ENCODE measurements at regions not wholly inside any gene's neighbourhood (a gene's known extent, or its start where the extent isn't known, plus 50 kb on each side); places are given as distances from the start of the nearest gene placed in this dataset.

DNA sequence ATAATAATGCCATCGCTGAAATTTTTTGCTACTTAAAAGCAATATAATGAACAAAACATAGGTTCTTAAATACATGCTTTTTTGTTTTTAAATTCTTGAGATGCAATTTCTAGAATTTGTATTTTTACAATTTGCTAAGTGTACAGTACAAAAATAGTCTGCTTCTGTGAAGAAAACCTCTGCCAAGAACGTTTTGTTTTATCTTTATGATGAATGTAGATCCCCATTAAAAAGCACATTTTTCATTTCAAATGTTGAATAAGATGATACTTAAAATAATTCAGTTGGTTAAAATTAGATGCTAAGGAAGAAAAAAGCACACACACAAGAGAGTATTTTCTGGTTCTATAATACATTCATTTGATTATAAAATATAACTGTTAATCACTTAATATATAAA is 1358.5 kb upstream of the CITED2 start:
- no peak overlapping the region for H3K4me3 Mint-ChIP-seq

DNA sequence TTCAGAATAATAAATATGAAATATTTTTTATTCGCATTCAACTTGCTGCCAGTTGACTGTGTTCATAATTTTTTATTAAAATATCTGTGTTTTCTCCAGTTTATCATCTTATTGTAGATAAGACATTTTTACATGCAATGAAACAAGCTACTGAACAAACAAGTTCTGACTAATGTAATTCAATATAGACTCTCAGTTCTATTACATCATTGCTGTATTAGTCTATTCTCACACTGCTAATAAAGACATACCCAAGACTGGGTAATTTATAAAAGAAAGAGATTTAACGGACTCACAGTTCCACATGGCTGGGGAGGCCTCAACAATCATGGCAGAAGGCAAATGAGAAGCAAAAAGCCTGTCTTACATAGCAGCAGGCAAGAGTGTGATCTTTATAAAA is 1357.7 kb upstream of the CITED2 start:
- DNase-seq, result no peak

More for the DNA sequence above, 1358.5 kb upstream of the CITED2 start:
- H3K36me3 Mint-ChIP-seq (ENCODE audit: low read depth), result peaks cover 12% of the 10 kb centered on the region
- no peaks in the 10 kb centered on the region for H3K27me3 Mint-ChIP-seq (ENCODE audit: insufficient read depth)
- H3K9me3 Mint-ChIP-seq, result no peaks in the 10 kb centered on the region
- TF ChIP-seq, protein P1, sequence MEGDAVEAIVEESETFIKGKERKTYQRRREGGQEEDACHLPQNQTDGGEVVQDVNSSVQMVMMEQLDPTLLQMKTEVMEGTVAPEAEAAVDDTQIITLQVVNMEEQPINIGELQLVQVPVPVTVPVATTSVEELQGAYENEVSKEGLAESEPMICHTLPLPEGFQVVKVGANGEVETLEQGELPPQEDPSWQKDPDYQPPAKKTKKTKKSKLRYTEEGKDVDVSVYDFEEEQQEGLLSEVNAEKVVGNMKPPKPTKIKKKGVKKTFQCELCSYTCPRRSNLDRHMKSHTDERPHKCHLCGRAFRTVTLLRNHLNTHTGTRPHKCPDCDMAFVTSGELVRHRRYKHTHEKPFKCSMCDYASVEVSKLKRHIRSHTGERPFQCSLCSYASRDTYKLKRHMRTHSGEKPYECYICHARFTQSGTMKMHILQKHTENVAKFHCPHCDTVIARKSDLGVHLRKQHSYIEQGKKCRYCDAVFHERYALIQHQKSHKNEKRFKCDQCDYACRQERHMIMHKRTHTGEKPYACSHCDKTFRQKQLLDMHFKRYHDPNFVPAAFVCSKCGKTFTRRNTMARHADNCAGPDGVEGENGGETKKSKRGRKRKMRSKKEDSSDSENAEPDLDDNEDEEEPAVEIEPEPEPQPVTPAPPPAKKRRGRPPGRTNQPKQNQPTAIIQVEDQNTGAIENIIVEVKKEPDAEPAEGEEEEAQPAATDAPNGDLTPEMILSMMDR (IDR thresholded peaks at IDR 0.05), result no peak
- no peak overlapping the region for H3K27ac Mint-ChIP-seq
- DNase-seq, result no peak
- H3K4me1 Mint-ChIP-seq (ENCODE audit: low read depth), result peaks cover 29% of the 10 kb centered on the region

DNA sequence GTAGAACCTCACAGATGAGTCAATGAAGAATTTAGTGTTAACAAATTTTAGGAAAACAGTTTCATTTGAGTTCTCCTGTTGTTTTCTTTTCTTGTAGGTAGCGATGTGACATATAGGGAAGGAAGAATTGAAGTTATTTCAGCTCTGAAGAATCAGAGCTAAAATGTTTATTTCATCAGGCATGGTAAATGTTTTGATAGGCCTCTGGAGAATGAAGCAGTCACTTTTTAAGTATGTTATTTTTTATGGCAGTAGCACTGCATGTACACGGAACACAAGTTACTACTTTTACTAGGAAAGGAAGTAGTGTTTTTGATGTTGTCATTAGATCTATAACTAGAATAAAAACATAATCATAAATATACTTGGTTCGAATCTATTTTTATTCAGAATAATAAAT is 1357.3 kb upstream of the CITED2 start:
- Mint-ChIP-seq H3K9me3 (no peaks in the 10 kb centered on the region), H3K4me1 (ENCODE audit: low read depth) (peaks cover 29% of the 10 kb centered on the region), H3K27me3 (ENCODE audit: insufficient read depth) (no peaks in the 10 kb centered on the region), H3K27ac (peak overlapping the region; percentile 8; the same call in 1 of the 2 replicates), H3K36me3 (ENCODE audit: low read depth) (peaks cover 10% of the 10 kb centered on the region; the same call in 1 of the 2 replicates), H3K4me3 (no peak overlapping the region)
- TF ChIP-seq, protein P1 (IDR thresholded peaks at IDR 0.05), result no peak
- no peak for DNase-seq

More for the DNA sequence above, 1357.7 kb upstream of the CITED2 start:
- Mint-ChIP-seq H3K27me3 (ENCODE audit: insufficient read depth) (no peaks in the 10 kb centered on the region), H3K36me3 (ENCODE audit: low read depth) (peaks cover 9% of the 10 kb centered on the region; the same call in 1 of the 2 replicates), H3K27ac (no peak overlapping the region), H3K4me3 (no peak overlapping the region), H3K9me3 (no peaks in the 10 kb centered on the region), H3K4me1 (ENCODE audit: low read depth) (peaks cover 29% of the 10 kb centered on the region)
- TF ChIP-seq, protein P1 (IDR thresholded peaks at IDR 0.05), result no peak

DNA sequence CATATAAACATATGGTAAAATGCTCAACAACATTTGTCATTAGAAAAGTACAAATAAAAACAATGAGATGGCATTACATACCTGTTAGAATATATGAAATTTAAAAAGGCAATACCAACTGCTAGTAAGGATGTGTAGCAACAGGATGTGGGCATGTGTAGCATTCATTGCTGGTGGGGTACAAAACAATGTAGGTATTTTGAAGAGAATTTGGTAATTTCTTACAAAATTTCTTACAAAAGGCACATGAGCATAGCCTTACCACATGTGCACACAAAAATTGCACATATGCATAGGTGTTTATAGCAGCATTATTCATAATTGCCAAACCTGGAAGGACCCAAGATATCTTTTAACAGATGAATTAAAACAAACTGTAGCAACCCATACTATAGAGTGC is 1355.1 kb upstream of the CITED2 start:
- Mint-ChIP-seq H3K4me3 (no peak overlapping the region), H3K36me3 (ENCODE audit: low read depth) (peaks cover 27% of the 10 kb centered on the region), H3K27ac (no peak overlapping the region), H3K4me1 (ENCODE audit: low read depth) (peaks cover 22% of the 10 kb centered on the region), H3K27me3 (ENCODE audit: insufficient read depth) (no peaks in the 10 kb centered on the region), H3K9me3 (peaks cover 9% of the 10 kb centered on the region; the same call in 1 of the 2 replicates)
- DNase-seq, result no peak
- TF ChIP-seq, protein P1 (IDR thresholded peaks at IDR 0.05), result no peak

DNA sequence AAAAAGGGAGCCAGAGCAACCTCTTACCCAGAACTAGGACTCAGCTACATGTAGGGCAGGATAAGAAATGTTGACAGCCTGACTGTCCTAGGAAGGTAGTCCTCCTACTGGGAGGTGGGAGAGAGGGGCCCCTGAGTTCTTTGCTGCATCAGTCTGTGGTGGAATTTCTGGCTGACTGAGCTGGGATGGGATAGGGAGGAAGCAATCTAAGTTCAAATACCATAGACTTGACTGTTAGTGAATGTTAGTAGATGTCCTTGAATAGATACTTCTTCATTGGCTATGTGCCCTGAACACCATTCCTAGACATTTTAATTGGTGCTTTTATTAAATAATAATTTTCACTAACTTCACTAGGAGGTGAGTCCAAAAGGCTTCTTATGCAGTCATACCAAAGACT is 1343.6 kb upstream of the CITED2 start:
- H3K4me1 Mint-ChIP-seq (ENCODE audit: low read depth), result peaks cover 27% of the 10 kb centered on the region
- H3K27ac Mint-ChIP-seq, result peak overlapping the region; percentile 30; the same call in 1 of the 2 replicates
- H3K9me3 Mint-ChIP-seq, result peaks cover 19% of the 10 kb centered on the region
- H3K27me3 Mint-ChIP-seq (ENCODE audit: insufficient read depth), result no peaks in the 10 kb centered on the region
- peaks cover 17% of the 10 kb centered on the region for H3K36me3 Mint-ChIP-seq (ENCODE audit: low read depth)
- TF ChIP-seq, protein P1 (IDR thresholded peaks at IDR 0.05), result no peak
- peak; percentile 28 for DNase-seq
- H3K4me3 Mint-ChIP-seq, result no peak overlapping the region

DNA sequence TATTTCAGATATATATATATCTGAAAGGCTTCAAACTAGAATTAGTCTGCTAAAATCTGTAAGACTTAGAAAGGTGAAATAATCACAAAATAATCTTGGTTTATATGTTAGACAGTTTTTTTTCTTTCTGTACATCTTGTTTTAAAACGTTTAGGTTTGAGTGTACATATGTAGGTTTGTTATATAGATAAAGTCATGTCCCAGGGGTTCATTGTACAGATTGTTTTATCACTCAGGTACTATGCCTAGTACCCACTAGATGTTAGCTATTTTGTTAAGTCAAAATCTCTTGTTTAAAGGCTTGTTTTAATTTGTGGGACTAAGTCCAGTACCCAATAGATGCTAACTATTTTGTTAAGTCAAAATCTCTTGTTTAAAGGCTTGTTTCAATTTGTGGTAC is 1339.0 kb upstream of the CITED2 start:
- Mint-ChIP-seq H3K9me3 (peaks cover 19% of the 10 kb centered on the region), H3K27ac (no peak overlapping the region), H3K36me3 (ENCODE audit: low read depth) (peaks cover 17% of the 10 kb centered on the region), H3K27me3 (ENCODE audit: insufficient read depth) (no peaks in the 10 kb centered on the region), H3K4me3 (no peak overlapping the region), H3K4me1 (ENCODE audit: low read depth) (peaks cover 38% of the 10 kb centered on the region)
- DNase-seq, result no peak
- TF ChIP-seq, protein P1 (IDR thresholded peaks at IDR 0.05), result no peak

All from HFFc6 (cell line).